SK-MEL-5 (cell line): ENCODE measurements at regions not wholly inside any gene's neighbourhood (a gene's known extent, or its start where the extent isn't known, plus 50 kb on each side); places are given as distances from the start of the nearest gene placed in this dataset.
A peak's percentile ranks its signal among the peaks of the same experiment; 100 is the strongest.

Experiments
- DNase-seq: peaks from one replicate; pipeline ENCODE4 v3.0.0-alpha.2; 2016; ENCODE audit warnings: low read depth, low spot score
- in situ Hi-C: cut with HindIII; loops from 2 replicates; pipeline ENCODE4 v1.10.0; 2016; ENCODE audit warnings: low sequenced_read_pairs, high pct_unique_total_duplicates, low pct_unique_long_range_greater_than_20kb

GRCh38 chr20:9981829-9982228, 53.0 kb upstream of the ANKEF1 start:
- in situ Hi-C loops: no loop called here
- DNase-seq: no peak

DNA sequence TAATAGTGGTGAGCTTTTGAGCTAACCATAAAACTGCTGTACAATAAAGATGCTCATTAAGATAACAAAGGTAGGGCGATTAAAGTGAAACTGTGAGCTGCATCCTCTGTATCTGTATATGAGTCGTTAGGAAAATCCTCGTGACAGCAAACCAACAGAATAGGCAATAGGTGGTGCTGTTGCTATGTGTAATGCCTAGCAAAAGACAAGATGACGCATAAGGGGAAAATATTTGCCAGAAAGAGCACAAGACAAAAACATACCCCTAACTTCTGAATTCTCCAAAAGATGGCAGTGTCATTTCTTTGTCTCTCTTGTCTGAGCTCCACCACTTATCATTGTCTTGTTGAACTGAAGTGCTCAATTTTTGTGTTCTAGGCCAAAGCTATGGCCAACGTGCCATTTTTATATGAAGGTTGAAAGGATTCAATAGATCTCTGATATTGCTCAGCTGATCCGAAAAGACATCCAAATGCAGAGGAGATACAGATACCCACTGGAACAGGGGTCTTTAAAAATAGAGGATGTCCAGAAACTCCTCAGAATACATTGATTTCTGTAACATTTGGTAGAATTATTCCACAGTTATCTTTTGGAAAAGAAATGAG, 56.3 kb upstream of the ANKEF1 start:
- peak; percentile 90 for DNase-seq

DNA sequence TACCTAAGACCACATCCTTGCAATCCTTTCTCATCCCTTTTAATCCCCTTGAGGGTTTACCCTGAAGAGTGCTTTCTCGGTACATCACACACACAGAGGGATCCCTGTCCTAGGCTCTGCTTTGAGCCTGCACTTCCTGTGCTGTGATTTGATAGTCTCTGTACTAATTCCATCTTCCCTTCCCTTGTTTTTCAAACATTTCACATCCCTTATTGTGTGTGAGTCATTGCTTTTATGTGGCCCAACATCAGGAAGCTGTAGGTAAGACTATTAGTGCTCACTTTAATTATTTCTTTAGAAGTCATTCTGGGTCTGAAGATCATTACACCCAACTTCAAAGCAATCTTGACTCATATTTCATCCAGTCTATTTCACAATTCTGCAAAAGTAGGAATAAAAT, 57.2 kb upstream of the ANKEF1 start:
- in situ Hi-C loops: no loop called here

More for the DNA sequence above, 56.3 kb upstream of the ANKEF1 start:
- in situ Hi-C loops: no loop called here

DNA sequence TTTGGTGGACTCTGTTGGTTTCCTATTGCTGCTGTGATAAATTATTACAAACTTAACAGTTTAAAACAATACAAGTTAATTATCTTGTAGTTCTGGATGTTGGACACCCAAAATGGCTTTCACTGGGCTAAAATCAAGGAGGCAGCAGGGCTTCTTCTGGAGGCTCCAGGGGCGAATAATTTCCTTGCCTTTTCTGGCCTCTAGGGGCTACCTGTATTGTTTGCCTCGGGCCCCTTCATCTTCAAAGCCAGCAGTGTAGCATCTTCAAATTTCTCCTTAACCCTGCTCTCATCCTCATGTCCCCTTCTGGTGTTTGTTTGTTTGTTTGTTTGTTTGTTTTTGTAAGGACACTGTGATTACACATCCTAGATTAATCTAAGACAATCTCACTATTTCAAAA, 60.5 kb upstream of the ANKEF1 start:
- in situ Hi-C loops: no loop called here
- no peak for DNase-seq

More for the DNA sequence above, 57.2 kb upstream of the ANKEF1 start:
- DNase-seq: no peak

GRCh38 chr20:9971746-9972145, 63.0 kb upstream of the ANKEF1 start:
- in situ Hi-C loops: no loop called here
- DNase-seq: no peak

DNA sequence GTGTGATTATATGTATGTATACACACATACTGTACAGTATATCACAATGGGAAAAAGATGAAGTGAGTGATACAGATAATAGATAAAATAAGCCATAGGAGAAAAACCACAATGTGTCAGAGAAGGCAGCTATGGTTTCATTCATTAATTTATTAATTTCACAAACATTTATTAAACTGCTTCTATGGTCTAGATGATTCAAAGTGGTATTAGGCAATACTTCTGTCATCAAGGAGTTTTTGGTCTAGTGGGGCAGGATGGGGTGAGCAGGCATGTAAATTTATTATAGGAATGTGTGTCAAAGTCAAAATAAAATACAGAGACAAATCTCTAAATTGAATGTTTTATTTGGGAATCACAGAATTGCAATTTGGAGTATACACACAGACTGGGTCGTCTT, 65.2 kb upstream of the ANKEF1 start:
- DNase-seq: no peak
- in situ Hi-C loops: no loop called here

DNA sequence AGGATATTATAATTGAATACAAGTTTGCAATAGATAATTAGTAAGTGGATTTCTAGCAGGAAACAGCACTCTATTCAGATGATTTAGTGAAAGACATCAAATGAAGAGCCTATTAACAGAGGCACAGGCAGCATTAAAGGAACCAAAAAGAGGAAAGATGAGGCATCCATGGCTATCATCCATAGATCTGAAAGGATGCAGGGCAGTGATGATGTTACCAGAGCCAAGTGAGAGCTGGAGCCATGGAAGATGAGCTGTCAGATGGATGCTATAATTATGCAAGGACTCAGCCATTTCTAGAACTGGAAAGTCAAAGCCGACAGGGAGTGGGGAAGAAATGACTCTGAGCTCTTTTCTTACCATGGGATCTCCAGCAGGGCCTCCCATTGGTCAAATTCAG, 66.8 kb upstream of the ANKEF1 start:
- DNase-seq: no peak
- in situ Hi-C loops: no loop called here

GRCh38 chr20:9966966-9967365, 67.8 kb upstream of the ANKEF1 start:
- DNase-seq: peak; percentile 61
- in situ Hi-C loops: no loop called here

DNA sequence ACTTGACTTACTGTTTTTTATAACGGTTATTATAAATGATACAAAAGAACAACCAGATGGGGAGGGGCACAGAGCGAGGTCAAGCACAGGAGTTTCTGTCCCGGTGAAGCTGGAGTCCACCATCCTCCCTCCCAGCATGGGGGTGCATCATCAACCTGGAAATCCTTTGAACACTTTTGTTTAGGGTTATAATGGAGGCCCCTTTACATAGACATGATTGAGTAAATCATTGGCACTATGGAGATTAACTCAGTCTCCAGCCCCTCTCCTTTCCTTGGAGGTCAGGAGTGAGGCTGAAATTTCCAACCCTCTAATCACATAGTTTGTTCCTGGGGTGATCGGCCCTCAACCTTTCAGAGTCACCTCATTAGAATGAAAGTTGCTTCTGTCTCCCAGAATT, 71.8 kb upstream of the ANKEF1 start:
- no peak for DNase-seq
- in situ Hi-C loops: no loop called here

DNA sequence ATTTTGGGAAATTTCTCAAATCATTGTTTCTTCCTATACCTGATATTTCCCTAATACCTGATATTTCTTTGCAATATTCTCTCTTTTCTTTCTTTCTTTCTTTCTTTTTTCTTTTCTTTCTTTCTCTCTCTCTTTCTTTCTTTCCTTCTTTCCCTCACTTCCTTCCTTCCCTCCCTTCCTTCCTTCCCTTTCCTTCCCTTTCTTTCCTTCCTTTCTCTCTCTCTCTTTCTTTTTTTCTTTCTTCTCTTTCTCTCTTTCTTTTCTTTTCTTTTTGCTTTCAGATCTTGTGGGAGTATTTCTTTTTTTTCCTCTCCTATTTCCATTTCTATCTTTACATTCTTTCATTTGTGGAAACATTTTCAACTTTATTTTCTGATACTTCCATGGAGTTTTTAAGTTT, 76.1 kb upstream of the ANKEF1 start:
- in situ Hi-C loops: no loop called here
- DNase-seq: no peak

DNA sequence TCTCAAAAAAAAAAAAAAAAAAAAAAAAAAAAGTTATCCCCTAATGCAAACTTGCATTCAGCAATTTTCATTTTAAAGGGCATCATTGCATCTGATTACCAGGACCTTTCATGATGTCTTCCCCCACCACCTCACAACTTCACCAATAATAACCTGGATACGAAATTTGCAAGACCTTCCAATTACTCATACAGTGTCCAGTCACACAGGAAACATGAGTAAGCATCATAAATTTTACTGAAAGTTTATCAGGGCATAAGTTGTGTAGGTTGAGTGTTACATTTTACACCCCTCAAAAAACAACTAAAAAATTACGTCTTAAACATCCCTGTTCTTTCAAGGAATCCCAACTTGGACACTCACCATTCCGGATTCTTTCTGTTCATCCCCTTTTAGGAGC, 79.1 kb upstream of the ANKEF1 start:
- no peak for DNase-seq
- in situ Hi-C loops: no loop called here

DNA sequence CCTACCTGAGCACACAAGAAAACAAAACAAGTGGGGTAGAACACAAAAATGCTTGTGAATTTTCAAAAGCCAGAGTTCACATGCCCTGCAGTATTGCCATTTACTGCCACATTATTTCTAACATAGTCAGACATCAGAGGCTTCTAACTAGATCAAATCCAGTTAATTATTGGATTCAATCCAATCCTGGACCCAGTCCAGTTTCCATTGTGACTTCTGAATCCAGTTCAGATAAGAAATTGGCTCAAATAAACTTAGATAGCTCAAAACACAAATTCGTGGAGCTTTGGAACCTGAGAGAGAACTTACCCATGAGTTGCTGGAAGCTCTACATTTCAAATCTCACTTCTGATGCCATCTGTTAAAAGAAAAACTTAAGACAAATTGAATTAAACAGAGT, 85.2 kb upstream of the ANKEF1 start:
- in situ Hi-C loops: no loop called here
- no peak for DNase-seq

GRCh38 chr20:9945408-9945807, 89.4 kb upstream of the ANKEF1 start:
- peak; percentile 75 for DNase-seq
- in situ Hi-C loops: no loop called here

- in situ Hi-C loops: no loop called here
- DNase-seq: no peak
Observed at GRCh38 chr20:9942736-9943135, 92.1 kb upstream of the ANKEF1 start.

GRCh38 chr20:9940329-9940728, 94.5 kb upstream of the ANKEF1 start:
- no peak for DNase-seq
- in situ Hi-C loops: no loop called here

DNA sequence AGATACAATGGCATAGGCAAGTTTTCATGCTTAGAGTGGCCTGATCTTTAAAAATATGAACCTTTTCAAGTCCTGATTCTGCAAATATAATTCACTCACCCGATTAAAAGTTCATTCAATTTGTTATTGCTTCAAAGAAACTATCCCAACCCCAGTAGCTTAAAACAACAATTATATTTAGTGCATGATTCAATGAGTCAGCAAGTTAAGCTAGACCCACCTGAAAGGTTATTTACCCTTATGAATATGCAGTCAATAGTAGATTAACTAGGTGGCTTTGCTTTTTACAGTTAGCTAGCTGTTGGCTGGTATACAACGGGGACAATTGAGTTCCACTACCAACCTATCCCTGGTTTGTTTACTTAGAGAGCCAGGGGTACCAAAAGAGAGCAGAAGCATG, 95.6 kb upstream of the ANKEF1 start:
- in situ Hi-C loops: no loop called here
- DNase-seq: no peak

DNA sequence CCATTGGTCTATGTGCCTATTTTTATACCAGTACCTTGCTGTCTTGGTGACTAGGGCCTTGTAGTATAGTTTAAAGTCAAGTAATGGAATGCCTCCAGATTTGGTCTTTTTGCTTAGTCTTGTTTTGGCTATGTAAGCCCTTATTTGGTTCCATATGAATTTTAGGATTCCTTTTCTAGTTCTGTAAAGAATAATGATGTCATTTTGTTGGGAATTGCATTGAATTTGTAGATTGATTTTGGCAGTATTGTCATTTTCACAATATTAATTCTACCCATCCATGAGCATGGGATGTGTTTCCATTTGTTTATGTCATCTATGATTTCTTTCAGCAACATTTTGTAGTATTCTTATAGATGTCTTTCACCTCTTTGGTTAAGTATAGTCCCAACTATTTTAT, 96.4 kb upstream of the PAK5 start:
- in situ Hi-C loops: no loop called here
- no peak for DNase-seq

DNA sequence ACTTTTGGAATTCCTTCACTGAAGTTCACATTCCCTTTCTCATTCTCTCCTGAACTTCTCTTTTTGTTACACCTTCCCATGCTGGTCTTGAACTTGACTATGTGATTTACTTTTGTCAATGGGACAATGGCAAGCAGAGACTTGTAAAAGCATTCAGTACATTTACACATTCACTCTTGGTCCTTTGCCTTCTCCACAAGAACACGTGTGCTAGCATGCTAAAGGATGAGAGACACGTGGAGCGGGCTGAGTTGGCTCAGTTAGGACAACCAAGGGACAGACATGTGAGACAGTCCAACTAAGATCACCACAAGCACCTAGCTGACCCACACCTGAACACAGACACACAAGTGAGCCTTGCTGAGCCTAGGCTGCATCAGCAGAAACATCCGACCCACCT, 91.3 kb upstream of the PAK5 start:
- in situ Hi-C loops: no loop called here

DNA sequence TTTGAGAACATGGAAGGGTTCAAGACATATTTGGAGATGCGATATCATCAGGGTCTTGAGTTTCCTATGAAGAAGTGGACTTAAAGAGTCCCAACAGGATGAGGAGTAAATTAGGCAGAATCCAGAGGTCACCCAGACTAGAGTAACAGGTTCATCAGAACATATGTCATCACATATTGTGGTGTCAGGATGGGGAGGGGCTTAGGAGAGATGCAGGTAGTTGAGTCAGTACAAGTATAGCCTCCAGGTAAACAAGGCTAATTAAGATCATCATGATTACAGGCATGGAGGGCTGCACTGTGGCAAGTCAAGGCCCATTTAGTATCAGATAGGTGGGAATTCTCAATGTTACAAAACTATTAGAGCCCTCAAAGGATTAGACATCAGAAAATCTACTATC, 90.1 kb upstream of the PAK5 start:
- DNase-seq: no peak
- in situ Hi-C loops: no loop called here

More for the DNA sequence above, 91.3 kb upstream of the PAK5 start:
- DNase-seq: no peak

DNA sequence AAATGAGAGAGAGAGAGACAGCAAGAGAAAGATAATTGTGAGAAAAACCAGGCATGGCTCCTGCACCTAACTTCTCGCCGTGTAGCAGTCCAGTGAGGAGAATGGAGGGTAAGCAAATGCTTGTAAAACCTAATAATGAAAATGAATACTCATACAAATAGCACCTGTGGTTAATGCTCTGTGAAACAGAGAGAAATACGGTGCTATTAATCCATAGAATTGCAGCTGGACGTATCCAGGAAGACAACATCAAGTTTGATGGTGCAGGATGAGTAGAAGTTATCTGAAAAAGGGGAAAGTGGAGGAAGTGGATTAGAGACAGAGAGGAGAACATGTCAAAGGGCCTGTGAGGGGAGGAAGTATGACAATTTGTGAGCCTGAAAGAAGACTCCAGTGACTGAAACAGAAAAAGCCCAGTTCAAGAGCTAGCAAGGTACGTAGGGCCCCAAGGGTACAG, 89.4 kb upstream of the PAK5 start:
- in situ Hi-C loops: no loop called here
- DNase-seq: no peak
